Neutrophil (primary cell): ENCODE measurements at regions not wholly inside any gene's neighbourhood (a gene's known extent, or its start where the extent isn't known, plus 50 kb on each side); places are given as distances from the start of the nearest gene placed in this dataset.

Experiments used
- H3K27ac ChIP-seq: fragments of 200-600 bp; sonication (generic); 2 replicates; pipeline ENCODE4 v1.5.1; 2016; ENCODE audit warnings: mild to moderate bottlenecking, moderate library complexity
- H3K27me3 ChIP-seq: fragments of 200-600 bp; sonication (generic); 2 replicates; pipeline ENCODE4 v1.6.0; 2016; ENCODE audit warnings: mild to moderate bottlenecking
- H3K36me3 ChIP-seq: fragments of 200-600 bp; sonication (generic); 2 replicates; pipeline ENCODE4 v1.5.1; 2017
- H3K4me1 ChIP-seq, 2 experiments: fragments of 200-600 bp in 1 of 2; sonication (generic) in 1 of 2; 1 replicate in 1 of 2; 2 replicates in 1 of 2; pipeline versions ENCODE4 v1.5.1 to v1.6.1; 2013 to 2016; ENCODE audit warnings: low read depth in 1 of 2, low read length in 1 of 2, mild to moderate bottlenecking in 1 of 2, moderate library complexity in 1 of 2; ENCODE audit not compliant: control insufficient read depth in 1 of 2, insufficient read depth in 1 of 2
- H3K4me3 ChIP-seq, 2 experiments: fragments of 200-600 bp in 1 of 2; sonication (generic) in 1 of 2; 1 replicate in 1 of 2; 2 replicates in 1 of 2; pipeline ENCODE4 v1.5.1; 2013 to 2016; ENCODE audit warnings: low read depth in 1 of 2, low read length in 1 of 2, mild to moderate bottlenecking in 1 of 2, moderate library complexity in 1 of 2
- H3K9me3 ChIP-seq: fragments of 200-600 bp; sonication (generic); 2 replicates; pipeline ENCODE4 v1.5.1; 2016
- CTCF ChIP-seq: fragments of 200-600 bp; sonication (generic); IDR thresholded peaks from 2 replicates; pipeline ENCODE4 v1.5.1; 2016; ENCODE audit warnings: antibody characterized with exemption

DNA sequence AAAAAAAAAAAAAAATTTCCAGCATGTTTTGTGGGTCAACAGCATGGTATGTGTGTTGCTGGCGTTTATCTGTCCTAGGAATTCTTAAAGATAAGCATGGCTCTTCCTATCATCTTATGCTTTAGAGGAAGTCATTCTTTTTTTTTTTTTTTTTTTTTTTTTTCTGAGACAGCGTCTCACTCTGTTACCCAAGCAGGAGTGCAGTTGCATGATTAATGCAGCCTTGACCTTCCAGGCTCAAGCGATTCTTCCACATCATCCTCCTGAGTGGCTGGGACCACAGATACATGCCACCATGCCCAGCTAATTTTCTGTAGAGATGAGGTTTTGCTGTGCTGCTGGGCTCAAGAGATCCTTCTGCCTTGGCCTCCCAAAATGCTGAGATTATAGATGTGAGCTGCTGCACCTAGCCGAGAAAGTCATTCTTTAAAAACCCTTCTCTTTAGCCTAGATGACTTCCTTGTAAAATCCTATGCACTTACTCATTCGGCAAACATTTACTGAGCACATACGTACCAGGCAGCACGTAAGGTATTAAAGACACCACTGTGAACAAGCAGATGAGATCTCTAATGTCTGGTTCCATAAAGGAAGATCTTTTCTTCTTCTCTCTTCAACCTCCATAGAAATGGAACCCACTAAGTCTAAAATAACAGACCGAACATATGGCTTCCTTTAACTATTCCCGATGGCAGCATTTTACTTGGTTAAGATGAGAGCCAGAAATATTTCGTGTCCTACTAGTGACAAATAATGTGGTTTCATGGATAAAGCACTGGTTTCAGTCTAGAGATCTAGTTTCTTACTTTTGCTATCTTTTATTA lies 122.4 kb downstream of the RIN2 start:
- TF ChIP-seq CTCF, result no peak
- Histone ChIP-seq H3K36me3 (no peaks in the 10 kb centered on the region), H3K4me3 (no peak overlapping the region), H3K27me3 (no peaks in the 10 kb centered on the region), H3K9me3 (no peaks in the 10 kb centered on the region), H3K4me1 (peaks cover 7 to 13% of the 10 kb centered on the region in 2 experiments), H3K27ac (no peak overlapping the region)

DNA sequence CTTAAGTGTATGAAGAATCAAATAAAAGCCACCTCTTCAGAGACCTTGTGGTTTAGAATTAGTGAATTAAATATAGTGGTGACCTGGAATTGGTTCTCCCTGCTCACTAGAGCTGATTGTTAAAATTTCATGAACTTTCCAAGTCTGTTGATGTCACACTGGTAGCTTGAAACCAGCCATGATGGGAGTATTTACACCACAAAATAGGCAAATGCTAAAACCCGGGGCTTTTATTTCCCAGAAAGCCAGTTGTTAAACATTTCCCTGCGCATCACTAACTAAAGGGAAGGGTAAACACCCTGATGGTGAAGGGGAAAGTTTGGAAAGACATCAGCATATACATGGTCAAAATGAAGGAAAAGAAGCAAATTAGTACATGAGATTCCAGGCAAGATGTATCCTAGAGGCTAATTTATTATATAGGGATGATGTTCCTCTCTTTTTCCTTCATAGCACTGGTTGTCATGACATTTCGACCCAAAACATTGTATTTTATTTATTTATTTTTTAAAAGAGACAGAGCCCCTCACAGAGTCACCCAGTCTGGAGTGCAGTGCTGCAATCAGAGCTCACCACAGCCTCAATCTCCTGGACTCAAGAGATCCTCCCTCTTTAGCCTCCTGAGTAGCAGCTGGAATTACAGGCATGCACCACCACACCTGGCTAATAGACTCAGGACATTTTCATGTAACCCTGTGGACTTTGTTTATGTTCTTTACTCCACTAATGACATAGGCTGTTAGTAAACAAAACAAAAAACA lies 123.2 kb downstream of the RIN2 start:
- Histone ChIP-seq H3K4me3 (no peak overlapping the region), H3K9me3 (no peaks in the 10 kb centered on the region), H3K36me3 (no peaks in the 10 kb centered on the region), H3K27me3 (no peaks in the 10 kb centered on the region), H3K4me1 (peaks cover 6 to 14% of the 10 kb centered on the region in 2 experiments), H3K27ac (no peak overlapping the region)
- no peak for TF ChIP-seq CTCF

GRCh38 chr20:19881990-19882389 lies 123.9 kb downstream of the RIN2 start:
- Histone ChIP-seq H3K36me3 (no peaks in the 10 kb centered on the region), H3K27ac (no peak overlapping the region), H3K4me3 (no peak overlapping the region), H3K27me3 (no peaks in the 10 kb centered on the region), H3K9me3 (no peaks in the 10 kb centered on the region), H3K4me1 (peaks cover 6 to 14% of the 10 kb centered on the region in 2 experiments)
- TF ChIP-seq CTCF, result no peak

GRCh38 chr20:19882446-19882845 lies 124.4 kb downstream of the RIN2 start:
- Histone ChIP-seq H3K27me3 (no peaks in the 10 kb centered on the region), H3K9me3 (no peaks in the 10 kb centered on the region), H3K4me3 (no peak overlapping the region), H3K36me3 (no peaks in the 10 kb centered on the region), H3K4me1 (peaks cover 6 to 14% of the 10 kb centered on the region in 2 experiments), H3K27ac (no peak overlapping the region)
- no peak for TF ChIP-seq CTCF

- Histone ChIP-seq H3K9me3 (no peaks in the 10 kb centered on the region), H3K4me3 (no peak overlapping the region), H3K4me1 (peaks cover 6 to 14% of the 10 kb centered on the region in 2 experiments), H3K27me3 (peaks cover 3% of the 10 kb centered on the region), H3K36me3 (no peaks in the 10 kb centered on the region), H3K27ac (no peak overlapping the region)
- no peak for TF ChIP-seq CTCF
Observed at GRCh38 chr20:19883501-19883900, 125.4 kb downstream of the RIN2 start.
